Heart right ventricle (tissue), 16 donors: ENCODE measurements at regions not wholly inside any gene's neighbourhood (a gene's known extent, or its start where the extent isn't known, plus 50 kb on each side); places are given as distances from the start of the nearest gene placed in this dataset.
"Not testable (repeated sequence)": the region's sequence is repeated elsewhere in the genome, so short reads cannot be mapped to it uniquely, and the experiment has no call there.

Experiments
- ATAC-seq, 8 donors: fragments of 200-7000 bp; cut with Tn5 transposase; one replicate each; pipeline ENCODE4 v1.9.1; 2020; ENCODE audit warnings: mild to moderate bottlenecking in 8 of 8, moderate library complexity in 8 of 8, moderate number of reproducible peaks in 1 of 8
- DNase-seq, 2 donors: peaks; one replicate each; pipeline ENCODE4 v3.0.0-alpha.2; 2020
- H3K27ac ChIP-seq, 10 donors: fragments of 200-600 bp; sonication (generic) in 2 of 10; one replicate each; pipeline versions ENCODE4 v1.5.0 to v1.8.0; 2020 to 2022; ENCODE audit warnings: mild to moderate bottlenecking in 3 of 10
- H3K27me3 ChIP-seq, 7 donors: fragments of 200-600 bp; one replicate each; pipeline ENCODE4 v1.8.0; 2021 to 2022; ENCODE audit warnings: mild to moderate bottlenecking in 2 of 7
- H3K36me3 ChIP-seq, 9 donors: fragments of 200-600 bp; sonication (generic) in 1 of 9; one replicate each; pipeline versions ENCODE4 v1.5.0 to v1.8.0; 2020 to 2022; ENCODE audit warnings: mild to moderate bottlenecking in 2 of 9
- H3K4me1 ChIP-seq, 9 donors: fragments of 200-600 bp; sonication (generic) in 1 of 9; one replicate each; pipeline versions ENCODE4 v1.5.0 to v1.8.0; 2020 to 2022; ENCODE audit warnings: mild to moderate bottlenecking in 4 of 9
- H3K4me3 ChIP-seq, 10 donors: fragments of 200-600 bp; sonication (generic) in 2 of 10; one replicate each; pipeline versions ENCODE4 v1.5.0 to v1.8.0; 2020 to 2022; ENCODE audit warnings: mild to moderate bottlenecking in 7 of 10, moderate library complexity in 2 of 10
- H3K9me3 ChIP-seq, 11 donors: fragments of 200-600 bp in 10 of 11; sonication (generic) in 2 of 11; one replicate each; pipeline versions ENCODE4 v1.5.0 to v1.8.0; 2013 to 2022; ENCODE audit warnings: mild to moderate bottlenecking in 2 of 11, control low read depth in 1 of 11, moderate library complexity in 1 of 11
- CTCF ChIP-seq, 9 donors: fragments of 200-600 bp; sonication (generic) in 2 of 9; IDR thresholded peaks; one replicate each; pipeline versions ENCODE4 v1.5.0 to v1.8.0; 2021 to 2022; ENCODE audit warnings: antibody characterized with exemption in 9 of 9, mild to moderate bottlenecking in 5 of 9, moderate library complexity in 1 of 9
- WGBS, 2 donors: extraction: QIAGEN DNeasy Blood & Tissue Kit; methylation state at CpG; one replicate each; pipeline ENCODE4 v1.1.7; 2013; ENCODE audit warnings: inconsistent platforms in 1 of 2; 5-methylcytosine and 5-hydroxymethylcytosine counted together
- intact Hi-C, 10 donors: fragments of 100-400 bp; cut with DNase I; formaldehyde crosslinking; loops; one replicate each; pipeline versions ENCODE4 v1.11.1 to v1.14.2; 2022
- donor health status: Arrhythmogenic right ventricular cardiomyopathy.
- donor health status: ischemic (EF 13 %, LVEDD 7.1; RV severe dilation, severe dysfunction).
- donor health status: healthy with polysubstance abuse.
- donor health status: DM: no; HTN: yes; CAD: no.
- donor health status: DM: no; HTN: no; CAD: no.
- donor health status: ischemic (EF 25% LVEDD 6.9; RV normal size, moderate dysfunction).
- donor health status: ischemic (EF 25% LVEDD 5.7; RV mildly dilated, moderate dysfunction).
- donor health status: healthy.
- donor health status: DM: yes; HTN: yes; CAD: no.
- donor health status: Ischemic cardiomyopathy.
- donor health status: ischemic (EF 35%, LVEDD 5.7; RV mildly dilated, moderate dysfunction).
- donor health status: nonischemic (EF 11% LVEDD 7.7; RV severe dilation, severe dysfunction).
- donor health status: DM: yes; HTN: yes; CAD: no.
- donor health status: PGD.
- donor health status: ischemic (EF 29% LVEDD 5.4; RV normal size, mild dysfunction).
- donor health status: nonischemic (EF 23%, LVEDD 6.1; RV moderate dilation, normal function).

DNA sequence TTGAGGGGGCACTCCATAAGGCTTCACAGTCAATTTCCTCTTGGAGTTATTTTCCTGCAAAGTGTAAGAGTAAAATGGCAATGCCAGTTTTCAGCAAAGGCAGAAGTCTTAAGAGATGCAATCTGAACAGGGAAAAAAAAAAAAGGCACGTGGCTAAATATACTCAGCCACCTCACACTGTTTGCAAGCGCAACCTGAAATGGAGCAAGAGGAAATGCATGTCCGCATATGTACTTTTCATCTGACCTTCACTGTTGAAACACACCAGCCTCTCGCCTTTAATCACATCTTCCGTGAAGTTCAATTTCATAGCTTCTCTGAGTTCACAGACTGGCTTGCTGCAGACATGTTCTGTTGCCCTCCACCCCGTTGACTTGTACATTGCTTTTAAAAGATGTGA, 101.4 kb downstream of the KATNIP start:
- intact Hi-C loops: no loop called here
- Histone ChIP-seq H3K9me3 (no peaks in the 10 kb centered on the region), H3K36me3 (peaks cover 0 to 40% (median 0%) of the 10 kb centered on the region in 9 donors), H3K4me1 (peaks cover 0 to 18% (median 0%) of the 10 kb centered on the region in 9 donors), H3K27ac (no peak overlapping the region), H3K4me3 (no peak overlapping the region), H3K27me3 (no peaks in the 10 kb centered on the region)
- DNase-seq (no peak), ATAC-seq (no peak)
- no peak for TF ChIP-seq CTCF (IDR thresholded peaks at IDR 0.05)
- WGBS, 2 donors: 78 to 81% methylated on average over 6 of the region's 6 CpGs

DNA sequence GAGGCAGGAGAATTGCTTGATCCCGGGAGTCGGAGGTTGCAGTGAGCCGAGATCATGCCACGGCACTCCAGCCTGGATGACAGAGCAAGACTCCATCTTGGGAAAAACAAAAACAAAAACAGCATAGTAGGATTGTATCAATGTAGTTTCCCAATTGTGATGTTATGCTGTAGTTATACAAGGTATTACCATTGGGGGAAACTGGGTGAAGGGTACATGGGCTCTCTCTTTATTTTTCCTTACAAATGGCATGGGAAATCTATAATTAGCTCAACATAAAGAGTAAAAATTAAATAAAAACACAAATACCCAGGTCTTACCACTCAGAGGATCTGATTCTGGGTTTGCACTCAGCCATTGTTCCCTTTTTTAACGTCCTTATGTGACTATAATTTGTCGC, 107.9 kb downstream of the KATNIP start:
- Histone ChIP-seq H3K4me3 (no peak overlapping the region), H3K27me3 (no peaks in the 10 kb centered on the region), H3K4me1 (no peaks in the 10 kb centered on the region), H3K36me3 (peaks cover 0 to 32% (median 0%) of the 10 kb centered on the region in 9 donors), H3K27ac (no peak overlapping the region), H3K9me3 (peaks cover 0 to 9% (median 0%) of the 10 kb centered on the region in 11 donors)
- ATAC-seq (no peak), DNase-seq (no peak)
- no peak for TF ChIP-seq CTCF (IDR thresholded peaks at IDR 0.05)
- intact Hi-C loops: no loop called here
- 97 to 98% methylated on average over 6 of the region's 6 CpGs for WGBS, 2 donors

- no peak for ATAC-seq
- WGBS, 2 donors: 96 to 99% methylated on average over 4 of the region's 4 CpGs
- Histone ChIP-seq H3K36me3 (peaks cover 0 to 42% (median 0%) of the 10 kb centered on the region in 9 donors), H3K9me3 (peaks cover 0 to 9% (median 0%) of the 10 kb centered on the region in 11 donors), H3K27me3 (no peaks in the 10 kb centered on the region), H3K27ac (no peak overlapping the region), H3K4me3 (no peak overlapping the region), H3K4me1 (no peaks in the 10 kb centered on the region)
- no peak for TF ChIP-seq CTCF (IDR thresholded peaks at IDR 0.05)
- no peak for DNase-seq
- intact Hi-C loops: loop anchor here in 1 of 10 donors (10.0 kb wide), 1 partner anchor 66 kb away; no protein-coding TSS in a partner anchor
Measured at GRCh38 chr16:27660507-27660906, 110.6 kb downstream of the KATNIP start.

DNA sequence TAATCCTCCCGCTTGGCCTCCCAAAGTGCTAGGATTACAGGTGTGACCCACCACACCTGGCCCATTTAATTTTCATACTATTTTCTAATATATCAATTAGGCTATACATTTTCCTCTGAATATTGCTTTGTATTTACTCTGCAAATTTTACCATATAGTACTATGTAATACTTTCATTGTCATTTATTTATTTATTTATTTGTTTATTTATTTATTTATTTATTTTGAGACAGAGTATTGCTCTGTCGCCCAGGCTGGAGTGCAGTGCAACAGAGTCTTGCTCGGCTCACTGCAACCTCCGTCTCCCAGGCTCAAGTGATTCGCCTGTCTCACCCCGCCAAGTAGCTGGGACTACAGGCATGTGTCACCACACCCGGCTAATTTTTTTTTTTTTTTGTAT, 113.3 kb downstream of the KATNIP start:
- not testable (repeated sequence) for H3K27ac ChIP-seq, ATAC-seq, H3K9me3 ChIP-seq, DNase-seq, H3K4me1 ChIP-seq, H3K4me3 ChIP-seq, H3K27me3 ChIP-seq
- peaks cover 0 to 34% (median 0%) of the 10 kb centered on the region in 9 donors for H3K36me3 ChIP-seq
- WGBS, 2 donors: 98 to 99% methylated on average over 7 of the region's 7 CpGs
- intact Hi-C loops: loop anchor here in 1 of 10 donors (10.0 kb wide), 1 partner anchor 68 kb away; no protein-coding TSS in a partner anchor

GRCh38 chr16:27665881-27666280, 115.9 kb downstream of the KATNIP start:
- Histone ChIP-seq H3K9me3 (no peaks in the 10 kb centered on the region), H3K4me3 (no peak overlapping the region), H3K36me3 (peaks cover 0 to 27% (median 0%) of the 10 kb centered on the region in 9 donors), H3K4me1 (no peaks in the 10 kb centered on the region), H3K27ac (no peak overlapping the region), H3K27me3 (no peaks in the 10 kb centered on the region)
- DNase-seq (no peak), ATAC-seq (no peak)
- no peak for TF ChIP-seq CTCF (IDR thresholded peaks at IDR 0.05)
- intact Hi-C loops: loop anchor here in 1 of 10 donors (10.0 kb wide), 1 partner anchor 71 kb away; no protein-coding TSS in a partner anchor
